Immature natural killer cell (primary cell): ENCODE measurements at regions not wholly inside any gene's neighbourhood (a gene's known extent, or its start where the extent isn't known, plus 50 kb on each side); places are given as distances from the start of the nearest gene placed in this dataset.
"Not testable (repeated sequence)": the region's sequence is repeated elsewhere in the genome, so short reads cannot be mapped to it uniquely, and the experiment has no call there.

Source experiments
- DNase-seq, 3 donors: peaks; one replicate each; pipeline ENCODE4 v3.0.0; 2022; ENCODE audit warnings: mixed read lengths in 1 of 3
- H3K27ac Mint-ChIP-seq, 6 donors: one replicate each; pipeline ENCODE4 v1.8.0; 2020; ENCODE audit warnings: mixed read lengths in 6 of 6, mild to moderate bottlenecking in 5 of 6, inconsistent platforms in 4 of 6, moderate library complexity in 3 of 6
- H3K27me3 Mint-ChIP-seq, 3 donors: one replicate each; pipeline ENCODE4 v1.8.0; 2020 to 2021; ENCODE audit warnings: low read depth in 3 of 3, mild to moderate bottlenecking in 3 of 3, mixed read lengths in 3 of 3, moderate library complexity in 3 of 3, inconsistent platforms in 1 of 3
- H3K36me3 Mint-ChIP-seq, 3 donors: one replicate each; pipeline ENCODE4 v1.8.0; 2020; ENCODE audit warnings: mixed read lengths in 3 of 3, inconsistent platforms in 2 of 3, mild to moderate bottlenecking in 2 of 3
- H3K4me1 Mint-ChIP-seq, 2 donors: one replicate each; pipeline ENCODE4 v1.8.0; 2020; ENCODE audit warnings: inconsistent platforms in 2 of 2, mild to moderate bottlenecking in 2 of 2, mixed read lengths in 2 of 2, moderate library complexity in 1 of 2
- H3K4me3 Mint-ChIP-seq, 5 donors: one replicate each; pipeline ENCODE4 v1.8.0; 2020; ENCODE audit warnings: mild to moderate bottlenecking in 5 of 5, mixed read lengths in 5 of 5, inconsistent platforms in 3 of 5, moderate library complexity in 3 of 5
- H3K9me3 Mint-ChIP-seq, 6 donors: one replicate each; pipeline ENCODE4 v1.8.0; 2020; ENCODE audit warnings: mild to moderate bottlenecking in 6 of 6, mixed read lengths in 6 of 6, inconsistent platforms in 4 of 6, moderate library complexity in 3 of 6

DNA sequence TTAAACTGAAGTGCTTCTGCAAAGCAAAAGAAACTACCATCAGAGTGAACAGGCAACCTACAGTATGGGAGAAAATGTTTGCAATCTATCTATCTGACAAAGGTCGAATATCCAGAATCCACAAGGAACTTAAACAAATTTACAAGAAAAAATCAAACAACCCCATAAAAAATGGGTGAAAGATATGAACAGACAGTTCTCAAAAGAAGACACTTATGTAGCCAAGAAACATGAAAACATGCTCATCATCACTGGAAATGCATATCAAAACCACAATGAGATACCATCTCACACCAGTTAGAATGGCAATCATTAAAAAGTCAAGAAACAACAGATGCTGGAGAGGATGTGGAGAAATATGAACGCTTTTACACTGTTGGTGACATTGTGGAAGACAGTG is 165.4 kb downstream of the CRPPA start:
- H3K4me3 Mint-ChIP-seq = not testable (repeated sequence)

DNA sequence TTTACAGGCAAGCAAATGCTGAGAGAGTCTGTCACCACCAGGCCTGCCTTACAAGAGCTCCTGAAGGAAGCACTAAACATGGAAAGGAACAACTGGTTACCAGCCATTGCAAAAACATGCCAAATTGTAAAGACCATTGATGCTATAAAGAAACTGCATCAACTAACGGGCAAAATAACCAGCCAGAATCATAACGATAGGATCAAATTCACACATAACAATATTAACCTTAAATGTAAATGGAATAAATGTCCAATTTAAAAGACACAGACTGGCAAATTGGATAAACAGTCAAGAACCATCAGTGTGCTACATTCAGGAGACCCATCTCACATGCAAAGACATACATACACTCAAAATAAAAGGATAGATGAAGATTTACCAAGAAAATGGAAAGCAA is 170.7 kb downstream of the CRPPA start:
- not testable (repeated sequence) for H3K27me3 Mint-ChIP-seq, H3K27ac Mint-ChIP-seq, H3K4me1 Mint-ChIP-seq, H3K4me3 Mint-ChIP-seq, DNase-seq
- H3K36me3 Mint-ChIP-seq = peaks cover 3 to 38% (median 8%) of the 10 kb centered on the region in 3 donors
- peaks cover 4 to 14% (median 8%) of the 10 kb centered on the region in 6 donors for H3K9me3 Mint-ChIP-seq

More for the DNA sequence above, 165.4 kb downstream of the CRPPA start:
- not testable (repeated sequence) for H3K27me3 Mint-ChIP-seq, H3K4me1 Mint-ChIP-seq, DNase-seq, H3K27ac Mint-ChIP-seq
- Mint-ChIP-seq H3K9me3 (peaks cover 6 to 10% (median 9%) of the 10 kb centered on the region in 6 donors), H3K36me3 (peaks cover 3 to 39% (median 13%) of the 10 kb centered on the region in 3 donors)

DNA sequence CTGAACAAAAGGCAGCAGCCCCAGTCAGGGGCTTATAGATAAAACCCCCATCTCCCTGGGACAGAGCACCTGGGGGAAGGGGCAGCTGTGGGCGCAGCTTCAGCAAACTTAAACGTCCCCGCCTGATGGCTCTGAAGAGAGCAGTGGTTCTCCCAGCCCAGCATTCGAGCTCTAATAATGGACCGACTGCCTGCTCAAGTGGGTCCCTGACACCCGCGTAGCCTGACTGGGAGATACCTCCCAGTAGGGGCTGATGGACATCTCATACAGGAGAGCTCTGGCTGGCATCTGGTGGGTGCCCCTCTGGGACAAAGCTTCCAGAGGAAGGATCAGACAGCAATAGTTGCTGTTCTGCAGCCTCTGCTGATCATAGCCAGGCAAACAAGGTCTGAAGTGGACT is 172.1 kb downstream of the CRPPA start:
- H3K4me3 Mint-ChIP-seq, H3K9me3 Mint-ChIP-seq, H3K27me3 Mint-ChIP-seq, H3K27ac Mint-ChIP-seq, H3K4me1 Mint-ChIP-seq, DNase-seq: not testable (repeated sequence)
- peaks cover 0 to 31% (median 3%) of the 10 kb centered on the region in 3 donors for H3K36me3 Mint-ChIP-seq

DNA sequence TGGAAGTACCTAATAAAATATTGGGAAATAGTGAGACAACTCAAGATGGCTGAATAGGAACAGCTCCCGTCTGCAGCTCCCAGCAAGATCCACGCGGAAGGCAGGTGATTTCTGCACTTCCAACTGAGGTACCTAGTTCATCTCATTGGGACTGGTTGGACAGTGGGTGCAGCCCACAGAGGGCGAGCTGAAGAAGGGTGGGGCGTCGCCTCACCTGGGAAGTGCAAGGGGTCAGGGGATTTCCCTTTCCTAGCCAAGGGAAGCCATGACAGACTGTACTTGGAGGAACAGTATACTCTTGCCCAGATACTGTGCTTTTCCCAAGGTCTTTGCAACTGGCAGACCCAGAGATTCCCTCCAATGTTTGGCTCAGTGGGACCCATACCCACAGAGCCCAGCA is 172.8 kb downstream of the CRPPA start:
- not testable (repeated sequence) for H3K4me3 Mint-ChIP-seq, DNase-seq, H3K9me3 Mint-ChIP-seq, H3K4me1 Mint-ChIP-seq, H3K27ac Mint-ChIP-seq, H3K27me3 Mint-ChIP-seq
- H3K36me3 Mint-ChIP-seq = peaks cover 0 to 27% (median 3%) of the 10 kb centered on the region in 3 donors

DNA sequence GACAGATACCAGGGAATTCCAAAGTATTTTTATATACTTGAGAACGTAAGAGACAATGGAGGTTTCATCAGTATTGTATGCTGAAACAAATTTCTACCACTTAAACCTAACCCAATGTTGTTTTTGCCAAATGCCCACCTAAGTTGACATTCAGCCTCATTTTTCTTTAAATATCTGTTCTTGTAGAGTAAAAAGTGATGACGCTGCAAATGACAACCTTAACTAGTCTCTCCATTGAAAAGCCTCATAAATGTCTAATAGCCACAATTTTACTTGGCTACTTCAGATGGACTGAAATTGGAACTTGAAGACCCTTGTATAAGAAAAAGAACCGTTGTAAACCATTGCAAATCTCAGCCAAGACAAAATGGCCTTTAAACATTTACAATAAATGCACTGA is 176.9 kb downstream of the CRPPA start:
- H3K27ac Mint-ChIP-seq = no peak overlapping the region
- no peaks in the 10 kb centered on the region for H3K9me3 Mint-ChIP-seq
- no peak overlapping the region for H3K4me3 Mint-ChIP-seq
- no peaks in the 10 kb centered on the region for H3K27me3 Mint-ChIP-seq
- peaks cover 0 to 4% (median 4%) of the 10 kb centered on the region in 3 donors for H3K36me3 Mint-ChIP-seq
- no peak for DNase-seq
- peaks cover 5 to 9% of the 10 kb centered on the region in 2 donors for H3K4me1 Mint-ChIP-seq

DNA sequence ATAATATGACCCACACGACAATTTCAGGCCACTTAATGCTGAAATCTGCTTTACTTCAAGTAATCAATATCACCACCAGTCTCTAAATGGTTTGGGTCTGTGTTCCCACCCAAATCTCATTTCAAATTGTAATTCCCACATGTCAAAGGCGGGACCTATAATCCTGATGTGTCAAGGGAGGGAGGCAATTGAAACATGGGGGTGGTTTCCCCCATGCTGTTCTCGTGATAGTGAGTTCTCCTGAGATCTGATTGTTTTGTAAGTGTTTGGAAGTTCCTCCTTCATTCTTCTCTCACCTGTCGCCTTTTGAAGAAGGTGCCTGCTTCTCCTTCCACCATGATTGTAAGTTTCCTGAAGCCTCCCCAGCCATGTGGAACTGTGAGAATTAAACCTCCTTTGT is 178.4 kb downstream of the CRPPA start:
- H3K4me1 Mint-ChIP-seq = peaks cover 5 to 9% of the 10 kb centered on the region in 2 donors

DNA sequence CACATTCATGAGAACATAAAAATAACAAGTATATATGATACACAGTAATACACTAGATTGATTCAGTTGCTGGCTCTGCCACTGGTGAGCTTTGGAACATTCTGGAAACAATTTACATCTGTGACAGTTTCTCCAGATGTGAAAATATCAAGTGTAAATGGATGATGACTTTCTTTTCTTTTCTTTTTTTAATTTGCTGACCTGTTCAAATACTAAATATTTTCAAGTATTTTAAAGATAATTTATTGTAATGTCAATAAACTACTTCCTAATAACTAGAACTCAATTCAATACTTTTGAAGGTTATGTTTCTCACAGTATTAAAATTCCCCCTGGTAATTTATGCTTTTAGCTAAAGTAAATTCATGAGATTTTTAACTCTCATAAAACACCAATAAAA is 180.3 kb downstream of the CRPPA start:
- Mint-ChIP-seq H3K4me3 (no peak overlapping the region), H3K9me3 (no peaks in the 10 kb centered on the region), H3K27me3 (no peaks in the 10 kb centered on the region), H3K4me1 (no peaks in the 10 kb centered on the region), H3K36me3 (peaks cover 4 to 10% (median 4%) of the 10 kb centered on the region in 3 donors), H3K27ac (no peak overlapping the region)
- DNase-seq = no peak

More for the DNA sequence above, 178.4 kb downstream of the CRPPA start:
- Mint-ChIP-seq H3K27ac (no peak overlapping the region), H3K9me3 (no peaks in the 10 kb centered on the region), H3K4me3 (no peak overlapping the region), H3K36me3 (peaks cover 0 to 4% (median 4%) of the 10 kb centered on the region in 3 donors), H3K27me3 (no peaks in the 10 kb centered on the region)
- no peak for DNase-seq

DNA sequence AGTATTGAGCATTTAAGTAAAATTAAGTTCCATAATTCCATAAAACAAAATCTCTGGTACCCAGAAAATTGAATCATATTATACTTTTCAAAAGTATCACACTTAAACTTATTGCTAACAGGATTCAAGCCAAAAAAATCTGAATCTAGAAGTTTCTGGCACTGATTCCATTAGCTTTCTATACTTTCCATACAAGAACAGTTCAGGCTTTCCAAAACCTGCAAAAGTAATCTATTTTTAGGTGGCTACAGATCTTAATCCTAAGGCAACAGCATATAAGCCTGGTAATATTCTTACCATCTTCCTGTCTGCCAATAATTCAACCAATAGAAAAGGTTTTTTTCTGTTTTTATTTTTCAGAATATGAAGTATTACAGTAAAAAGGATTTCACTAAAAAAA is 185.0 kb downstream of the CRPPA start:
- Mint-ChIP-seq H3K4me1 (no peaks in the 10 kb centered on the region), H3K4me3 (no peak overlapping the region), H3K27ac (no peak overlapping the region), H3K27me3 (no peaks in the 10 kb centered on the region), H3K9me3 (peaks cover 0 to 18% (median 8%) of the 10 kb centered on the region in 6 donors), H3K36me3 (peaks cover 7 to 20% (median 14%) of the 10 kb centered on the region in 3 donors)
- DNase-seq = no peak

DNA sequence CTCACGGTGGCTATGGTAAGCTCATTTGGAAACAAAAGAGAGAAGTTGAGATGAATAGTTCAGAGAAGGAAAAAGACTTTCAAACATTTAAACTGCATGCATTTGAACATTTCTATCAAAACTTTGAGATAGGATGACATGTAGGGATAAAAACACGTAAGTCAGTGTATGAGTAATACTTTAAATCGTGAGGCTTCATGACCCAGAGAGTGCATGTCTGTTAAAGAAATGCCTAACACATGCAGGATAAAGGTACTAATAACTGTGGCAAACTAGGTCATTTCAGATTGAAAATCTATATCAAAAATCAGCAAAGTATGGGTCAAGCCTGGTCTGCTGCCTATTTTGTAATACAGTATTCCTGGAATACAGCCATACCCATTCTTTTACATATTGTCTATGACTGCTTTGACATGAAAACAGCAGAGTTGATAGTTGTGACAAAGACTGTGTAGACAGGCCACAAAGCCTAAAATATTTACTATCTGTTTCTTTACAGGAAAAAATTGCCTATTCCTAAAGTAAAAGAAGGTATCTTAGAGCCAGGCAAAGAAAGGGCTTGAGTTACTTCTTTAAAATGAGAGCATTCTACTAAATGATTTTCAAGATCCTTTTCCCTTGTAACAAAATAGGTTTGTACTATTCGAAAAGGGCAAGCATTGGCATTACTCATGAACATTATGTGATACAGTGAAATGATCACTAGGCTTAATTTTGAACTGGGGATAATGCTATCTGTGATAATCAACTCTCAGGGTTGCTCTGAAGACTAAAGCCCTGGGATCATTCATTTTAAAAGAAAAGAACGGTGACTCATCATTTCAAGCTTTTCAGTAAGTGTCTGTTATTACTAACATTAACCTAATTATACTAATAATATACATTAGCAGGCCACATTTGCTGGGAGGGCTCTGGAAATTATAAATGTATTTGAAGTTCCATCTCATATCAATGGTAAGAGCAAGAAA is 185.9 kb downstream of the CRPPA start:
- H3K4me1 Mint-ChIP-seq = no peaks in the 10 kb centered on the region
- no peak for DNase-seq
- H3K4me3 Mint-ChIP-seq = no peak overlapping the region
- H3K27ac Mint-ChIP-seq = no peak overlapping the region
- H3K27me3 Mint-ChIP-seq = no peaks in the 10 kb centered on the region
- H3K9me3 Mint-ChIP-seq = peaks cover 6 to 28% (median 13%) of the 10 kb centered on the region in 6 donors
- peaks cover 10 to 22% (median 16%) of the 10 kb centered on the region in 3 donors for H3K36me3 Mint-ChIP-seq

DNA sequence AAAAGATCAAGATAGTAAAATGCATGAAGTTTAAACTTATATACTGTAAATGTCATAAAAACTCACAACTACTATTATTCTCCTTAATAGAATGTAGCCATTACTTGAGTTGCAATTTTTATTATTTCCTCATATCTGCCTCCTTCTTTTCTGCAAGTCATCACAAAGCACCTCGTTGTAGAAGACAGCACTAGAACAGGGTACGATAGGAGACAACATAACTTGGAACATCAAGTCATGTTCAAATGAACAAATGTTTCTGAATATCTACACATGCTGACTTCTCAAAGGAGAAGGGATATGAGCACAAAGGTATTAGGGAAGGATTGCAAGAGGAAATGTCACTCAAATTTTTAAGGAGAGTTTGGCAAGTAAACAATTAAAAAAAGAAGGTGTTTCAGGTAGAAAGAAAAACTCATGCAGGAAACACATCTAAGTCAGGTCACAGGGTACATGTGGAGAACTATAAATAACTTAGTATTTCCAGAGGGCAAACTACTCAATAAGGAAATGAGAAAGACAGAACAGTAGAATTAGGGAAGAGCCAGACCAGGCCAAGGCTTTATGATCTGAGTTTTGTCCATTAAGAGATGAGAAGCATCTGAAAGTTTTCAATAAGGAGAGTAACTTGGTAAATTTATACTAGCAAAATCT is 186.7 kb downstream of the CRPPA start:
- Mint-ChIP-seq H3K27ac (no peak overlapping the region), H3K4me1 (no peaks in the 10 kb centered on the region), H3K36me3 (peaks cover 19 to 30% (median 24%) of the 10 kb centered on the region in 3 donors)

DNA sequence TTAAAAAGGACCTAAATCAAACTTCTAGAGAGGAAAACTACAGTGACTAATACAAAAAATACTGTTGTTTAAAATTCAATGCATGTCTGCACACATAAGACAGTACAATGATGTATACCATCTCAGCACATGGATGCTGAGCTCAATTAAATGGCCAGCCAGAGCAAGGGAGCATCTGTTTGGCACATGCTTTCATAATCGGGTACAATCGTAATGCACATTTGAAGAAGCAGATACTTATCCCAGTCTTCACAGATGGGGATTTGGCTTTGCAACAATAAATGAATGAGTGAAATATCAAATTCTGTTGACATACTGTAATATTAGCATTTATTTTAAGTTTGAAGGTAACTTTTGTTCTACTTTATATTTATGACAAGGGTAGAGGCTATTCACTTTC is 187.8 kb downstream of the CRPPA start:
- Mint-ChIP-seq H3K4me1 (no peaks in the 10 kb centered on the region), H3K9me3 (peaks cover 18 to 47% (median 29%) of the 10 kb centered on the region in 6 donors), H3K36me3 (peaks cover 30 to 31% (median 30%) of the 10 kb centered on the region in 3 donors), H3K27me3 (peaks cover 0 to 2% (median 0%) of the 10 kb centered on the region in 3 donors), H3K27ac (no peak overlapping the region), H3K4me3 (no peak overlapping the region)
- no peak for DNase-seq

More for the DNA sequence above, 186.7 kb downstream of the CRPPA start:
- Mint-ChIP-seq H3K4me3 (no peak overlapping the region), H3K9me3 (peaks cover 14 to 36% (median 21%) of the 10 kb centered on the region in 6 donors), H3K27me3 (peaks cover 0 to 2% (median 0%) of the 10 kb centered on the region in 3 donors)
- no peak for DNase-seq

DNA sequence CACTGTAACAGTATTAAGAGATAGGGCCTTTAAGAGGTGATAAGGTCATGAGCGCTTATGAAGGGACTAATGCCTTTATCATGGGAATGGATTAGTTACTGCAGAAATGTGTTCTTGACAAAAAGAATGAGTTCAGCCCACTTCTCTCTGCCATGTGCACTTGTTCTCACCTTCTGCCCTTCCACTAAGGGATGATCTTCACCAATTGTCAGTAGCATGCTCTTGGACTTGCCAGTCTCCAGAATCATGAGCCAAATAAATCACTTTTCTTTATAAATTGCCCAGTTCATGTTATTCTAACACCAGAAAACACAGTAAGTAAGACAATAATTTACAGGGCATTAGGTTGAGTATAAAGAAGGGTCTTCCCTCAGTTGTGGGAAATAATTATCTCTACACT is 189.1 kb downstream of the CRPPA start:
- H3K36me3 Mint-ChIP-seq = peaks cover 29 to 34% (median 30%) of the 10 kb centered on the region in 3 donors
- H3K27ac Mint-ChIP-seq = no peak overlapping the region
- H3K27me3 Mint-ChIP-seq = peaks cover 0 to 2% (median 0%) of the 10 kb centered on the region in 3 donors
- no peaks in the 10 kb centered on the region for H3K4me1 Mint-ChIP-seq
- H3K4me3 Mint-ChIP-seq = no peak overlapping the region
- no peak for DNase-seq
- H3K9me3 Mint-ChIP-seq = peaks cover 18 to 51% (median 30%) of the 10 kb centered on the region in 6 donors

DNA sequence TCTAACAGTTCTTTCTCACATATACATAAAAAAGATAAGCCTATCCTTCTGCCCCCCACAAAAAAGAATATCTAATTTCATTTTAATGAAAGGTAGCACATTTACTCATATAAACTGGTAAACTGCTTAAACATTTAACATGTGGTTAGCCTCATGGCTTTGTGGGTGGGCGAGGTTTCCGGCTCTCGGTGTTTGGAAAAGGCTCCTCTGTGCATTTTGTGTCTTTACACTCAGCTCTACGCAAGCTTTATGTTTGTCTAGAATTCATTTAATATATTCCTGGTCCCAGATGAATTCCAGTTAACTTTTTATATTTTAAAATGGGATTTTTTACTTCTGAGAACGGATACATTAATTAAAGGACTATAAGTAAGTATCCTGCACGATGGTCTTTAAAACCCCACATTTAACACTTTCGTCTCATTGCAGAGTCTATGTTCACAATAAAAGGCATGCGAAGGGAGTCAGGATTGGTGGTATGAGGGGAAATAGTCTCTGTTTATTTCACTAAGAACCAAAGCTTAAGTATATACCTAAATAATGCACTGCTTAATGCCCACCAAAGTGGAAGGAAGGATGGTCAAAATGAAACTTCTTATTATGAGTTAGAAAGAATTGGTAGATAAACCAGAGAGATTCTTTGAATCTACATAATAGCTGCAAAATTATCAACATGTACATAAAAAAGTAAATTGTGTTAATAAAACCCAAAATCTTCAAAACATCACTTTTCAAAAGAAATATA is 197.2 kb downstream of the CRPPA start:
- DNase-seq = peak; percentile 57 to 61 (median 60)
- H3K27ac Mint-ChIP-seq = peak overlapping the region in 2 of 6 donors; percentile 6 to 17
- H3K9me3 Mint-ChIP-seq = peaks cover 0 to 10% (median 3%) of the 10 kb centered on the region in 6 donors
- no peaks in the 10 kb centered on the region for H3K27me3 Mint-ChIP-seq
- peak overlapping the region; percentile 62 to 91 (median 75) for H3K4me3 Mint-ChIP-seq
- peaks cover 6 to 8% (median 6%) of the 10 kb centered on the region in 3 donors for H3K36me3 Mint-ChIP-seq
- peaks cover 19 to 24% of the 10 kb centered on the region in 2 donors for H3K4me1 Mint-ChIP-seq
